ENCODE measurements at regions not wholly inside any gene's neighbourhood (a gene's known extent, or its start where the extent isn't known, plus 50 kb on each side); places are given as distances from the start of the nearest gene placed in this dataset.
"Not testable (repeated sequence)": the region's sequence is repeated elsewhere in the genome, so short reads cannot be mapped to it uniquely, and the experiment has no call there.

DNA sequence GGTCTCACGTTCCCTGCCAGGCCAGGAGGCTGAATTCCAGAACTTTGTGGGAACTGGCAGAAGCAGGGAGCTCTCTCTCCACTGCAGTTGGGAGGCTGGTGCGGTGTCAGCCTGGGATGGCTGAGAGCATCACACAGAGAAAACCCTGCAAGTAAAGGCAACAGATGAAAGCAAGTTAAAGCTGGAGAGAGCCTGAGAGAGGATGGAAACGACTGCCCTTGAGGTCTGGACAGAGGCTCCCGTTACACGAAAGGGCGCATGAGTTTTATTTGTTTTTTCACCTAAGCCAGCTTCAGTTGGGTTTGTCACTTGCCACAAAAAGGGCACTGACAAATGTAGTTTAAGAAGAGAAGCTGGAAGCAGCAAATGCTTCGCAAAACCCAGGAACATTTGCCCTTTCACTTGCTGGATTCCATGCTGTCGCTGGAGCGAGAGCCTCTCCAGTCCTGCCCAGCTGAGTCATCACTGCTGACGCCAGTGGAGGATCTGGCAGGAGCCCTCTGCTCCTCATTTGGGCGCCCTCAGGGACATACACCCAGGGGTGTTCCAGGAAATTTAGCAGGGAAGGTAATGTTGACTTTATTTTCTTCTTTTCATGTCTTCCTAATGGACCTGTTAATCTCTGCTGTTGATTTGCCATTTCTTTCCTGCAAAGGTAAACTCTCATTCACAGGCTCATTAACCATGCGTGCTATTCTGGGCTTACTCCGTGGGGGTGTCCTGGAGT lies 308.8 kb upstream of the SFSWAP start:
- DNase-seq, result not testable (repeated sequence)

DNA sequence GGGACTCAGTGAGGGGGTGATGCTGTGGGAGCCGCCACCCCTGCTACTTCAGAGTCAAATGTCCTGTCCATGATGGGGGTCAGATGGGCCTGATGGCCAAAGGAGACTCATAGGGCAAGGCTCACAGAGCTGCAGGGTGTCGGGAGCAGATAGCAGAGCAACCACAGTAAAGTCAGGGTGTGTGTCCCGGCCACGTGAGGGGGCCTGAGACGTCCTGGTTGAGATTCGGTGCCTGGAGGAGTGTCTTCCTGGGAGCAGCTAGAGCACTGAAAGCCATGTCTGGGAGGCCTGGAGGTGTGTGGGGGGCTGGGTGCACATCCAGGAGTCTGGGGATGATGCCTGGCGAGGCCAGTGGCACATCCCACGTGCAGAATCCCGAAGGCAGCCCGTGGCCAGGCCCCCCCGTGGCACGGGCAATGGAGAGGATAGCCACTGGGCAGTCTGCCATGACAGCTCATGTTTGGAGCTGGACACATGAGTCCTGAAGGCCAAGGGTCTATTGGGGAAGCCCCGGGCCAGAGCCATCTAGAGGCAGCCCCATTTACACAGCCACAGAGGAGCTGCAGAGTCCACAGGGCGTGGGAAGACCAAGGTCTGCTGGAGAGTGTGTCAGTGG lies 308.0 kb upstream of the SFSWAP start:
- DNase-seq, result no peak

DNA sequence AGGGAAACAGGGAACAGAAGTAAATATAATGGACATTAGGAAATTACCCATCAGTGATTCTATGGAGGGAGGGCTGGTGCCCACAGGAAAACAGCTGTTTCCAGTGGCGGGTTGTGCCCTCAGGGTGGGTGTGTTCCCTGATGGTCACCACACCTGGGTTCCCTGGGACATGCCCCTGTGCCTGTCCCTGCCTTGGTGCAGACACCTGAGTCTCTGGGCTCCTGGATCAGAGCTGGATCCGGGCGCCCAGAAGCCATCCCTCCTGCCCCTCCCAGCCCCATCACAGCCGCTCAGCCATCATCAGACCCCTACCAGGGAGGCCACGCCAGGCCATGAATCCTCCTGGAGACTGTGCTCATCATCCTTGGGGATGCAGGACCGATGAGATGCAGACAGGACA lies 307.2 kb upstream of the SFSWAP start:
- no peak for DNase-seq

DNA sequence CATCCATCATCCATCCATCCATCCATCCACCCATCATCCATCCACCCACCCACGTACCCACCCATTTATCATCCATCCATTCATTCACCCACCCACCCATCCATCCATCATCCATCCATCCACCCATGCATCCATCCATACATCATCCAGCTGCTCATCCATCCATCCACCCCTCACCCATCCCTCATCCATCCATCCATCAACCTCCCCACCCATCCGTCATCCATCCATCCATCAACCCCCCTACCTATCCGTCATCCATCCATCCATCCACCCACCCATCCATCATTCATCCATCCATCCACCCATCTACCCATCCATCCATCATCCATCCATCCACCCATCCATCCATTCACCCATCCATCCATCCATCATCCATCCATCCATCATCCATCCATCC lies 306.2 kb upstream of the SFSWAP start:
- no peak for DNase-seq

DNA sequence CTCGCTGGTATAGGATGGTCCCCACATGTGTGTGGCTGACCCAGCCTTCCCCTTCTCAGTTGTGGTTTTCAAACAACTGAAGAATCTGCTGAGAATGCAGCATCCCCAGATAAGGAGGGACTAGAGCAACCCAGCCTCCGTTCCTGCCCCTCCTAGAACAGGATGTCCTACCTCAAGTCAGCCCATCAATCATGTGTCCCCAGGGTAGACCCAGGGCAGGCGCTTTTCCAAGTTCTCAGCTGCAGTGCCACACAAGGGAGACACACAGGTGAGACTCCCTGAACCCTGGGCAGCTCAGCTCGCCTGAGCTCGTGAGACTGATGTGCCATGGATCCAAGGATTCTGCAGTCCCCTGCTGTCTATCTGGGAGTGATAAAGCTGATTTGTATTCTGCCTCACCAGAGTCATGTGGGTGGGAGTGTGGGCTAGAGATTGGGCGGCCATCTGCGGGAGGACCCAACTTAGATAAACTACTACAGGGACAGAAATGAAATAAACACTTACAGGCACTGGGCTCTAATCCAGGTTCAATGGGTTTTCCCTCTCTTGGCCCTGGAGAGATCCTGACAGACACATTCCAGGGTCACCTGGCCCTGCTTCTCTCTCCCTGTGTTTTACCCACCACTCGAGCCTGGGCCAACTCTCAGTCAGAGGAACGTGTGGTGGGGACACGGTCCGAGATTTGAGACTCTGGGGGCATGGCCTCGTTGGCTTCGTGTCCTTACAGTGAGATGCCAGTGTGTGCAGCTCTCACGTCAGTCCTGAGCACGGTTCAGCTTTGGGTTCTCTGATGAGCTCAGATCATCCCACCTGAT lies 303.5 kb upstream of the SFSWAP start:
- DNase-seq, result no peak

DNA sequence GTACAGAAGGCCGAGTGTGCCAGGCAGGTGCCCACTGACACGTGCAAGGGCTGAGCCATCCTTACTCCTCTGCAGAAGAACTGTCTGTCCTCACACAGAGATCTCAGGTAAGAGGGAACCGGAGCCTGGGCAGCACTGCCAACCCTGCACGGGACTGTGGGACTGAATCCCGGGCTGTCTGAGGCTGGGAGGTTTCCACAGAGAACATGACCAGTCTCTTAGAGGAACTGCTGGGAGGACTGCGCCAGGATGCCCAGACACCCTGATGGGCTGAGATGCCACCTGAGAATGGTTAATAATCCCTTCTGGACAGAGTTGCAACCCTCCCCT lies 302.9 kb upstream of the SFSWAP start:
- no peak for DNase-seq

DNA sequence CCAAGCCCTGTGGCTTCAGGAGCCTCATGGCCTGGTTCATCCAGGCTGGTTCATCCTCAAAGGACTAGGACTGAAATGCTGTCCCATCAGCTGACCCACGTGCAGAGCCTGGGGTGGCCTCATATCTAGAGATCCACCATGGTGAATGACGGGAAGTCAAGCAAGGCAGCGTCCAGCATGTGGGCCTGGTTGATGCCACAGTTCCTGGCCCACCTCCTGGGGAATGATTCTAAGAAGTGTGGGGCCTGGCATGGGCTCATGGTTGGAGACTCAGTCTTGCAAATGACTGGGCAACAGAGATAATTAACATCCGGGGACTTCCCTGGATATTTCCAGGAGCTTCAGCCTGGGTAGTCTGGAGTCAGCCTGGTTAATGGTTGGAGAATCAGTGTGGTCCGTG lies 302.4 kb upstream of the SFSWAP start:
- DNase-seq, result no peak

DNA sequence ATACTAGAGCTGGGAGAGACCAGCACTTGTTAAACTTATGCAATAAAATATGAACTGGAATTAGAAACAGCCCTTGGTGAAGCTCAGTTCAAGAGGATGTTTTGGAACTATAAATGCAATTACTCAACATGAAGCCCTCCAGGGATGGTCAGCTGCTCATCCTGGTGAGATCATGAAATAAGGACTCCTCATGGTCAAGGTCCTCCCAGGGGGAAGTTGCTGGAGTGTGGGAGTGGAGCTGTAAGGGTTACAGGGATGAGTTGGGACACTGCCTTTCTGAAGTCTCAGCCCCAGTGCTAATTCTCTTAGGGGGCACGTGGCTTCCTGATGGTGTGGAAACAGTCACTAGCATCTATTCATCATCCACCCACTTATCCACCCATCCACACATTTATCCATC lies 301.7 kb upstream of the SFSWAP start:
- peak in 2 of 3 donors; percentile 9 for DNase-seq

DNA sequence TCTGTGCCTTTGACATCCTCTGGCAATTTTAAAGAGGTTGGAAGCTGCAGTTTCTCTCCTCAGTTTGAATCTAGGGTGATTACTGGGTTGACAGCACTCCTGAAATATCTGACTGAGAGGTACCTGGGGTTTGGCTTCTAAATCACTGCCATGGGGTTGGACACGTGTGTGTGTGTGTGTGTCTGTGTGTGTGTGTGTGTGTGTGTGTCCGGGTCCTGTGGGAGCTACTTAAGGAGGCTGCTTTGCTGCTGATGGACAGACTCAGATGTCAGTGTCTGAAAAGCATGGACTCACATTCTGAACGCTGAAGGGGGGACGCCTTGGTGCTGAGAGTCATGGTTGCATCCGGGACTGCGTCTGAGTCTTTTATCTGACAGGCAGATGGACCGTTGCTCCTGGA lies 299.1 kb upstream of the SFSWAP start:
- DNase-seq, result not testable (repeated sequence)

DNA sequence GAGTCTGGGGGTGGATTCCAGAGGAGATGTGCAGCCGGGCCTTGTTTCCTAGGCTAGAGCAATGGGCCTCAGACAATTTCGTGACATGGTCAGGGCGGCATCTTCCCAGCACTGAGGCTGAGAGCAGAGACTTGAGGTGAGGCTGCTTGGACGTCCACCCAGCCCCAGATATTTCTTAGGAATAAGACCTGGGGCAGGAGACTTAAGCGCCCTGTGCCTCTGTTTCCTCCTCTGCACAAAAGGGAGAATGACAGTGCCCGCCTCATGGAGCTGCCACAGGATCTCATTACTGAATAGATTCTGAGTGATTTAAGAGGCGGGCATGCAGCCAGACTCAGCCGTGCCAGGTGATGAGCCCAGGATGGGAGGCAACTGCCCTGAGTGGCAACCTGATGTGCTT lies 297.9 kb upstream of the SFSWAP start:
- no peak for DNase-seq

DNA sequence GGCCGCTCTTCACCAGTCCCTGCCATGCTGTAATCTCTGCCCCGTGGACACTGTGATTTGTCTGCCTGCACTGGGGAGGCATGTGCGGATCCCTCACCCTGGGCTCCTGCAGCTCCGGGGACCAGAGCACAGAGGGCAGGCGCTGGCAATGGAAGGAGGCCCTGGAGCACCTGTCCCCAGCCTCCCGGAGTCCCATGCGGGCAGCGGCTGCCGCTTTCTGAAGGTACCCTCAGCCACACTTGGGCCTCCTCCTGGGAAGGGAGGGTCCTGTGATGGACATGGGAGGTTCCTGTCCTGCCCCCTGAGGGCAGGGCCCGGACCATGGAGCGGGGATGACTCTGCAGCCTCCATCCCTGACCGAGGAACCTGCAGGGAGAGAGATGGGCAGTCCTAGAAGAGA lies 297.4 kb upstream of the SFSWAP start:
- DNase-seq, result no peak

DNA sequence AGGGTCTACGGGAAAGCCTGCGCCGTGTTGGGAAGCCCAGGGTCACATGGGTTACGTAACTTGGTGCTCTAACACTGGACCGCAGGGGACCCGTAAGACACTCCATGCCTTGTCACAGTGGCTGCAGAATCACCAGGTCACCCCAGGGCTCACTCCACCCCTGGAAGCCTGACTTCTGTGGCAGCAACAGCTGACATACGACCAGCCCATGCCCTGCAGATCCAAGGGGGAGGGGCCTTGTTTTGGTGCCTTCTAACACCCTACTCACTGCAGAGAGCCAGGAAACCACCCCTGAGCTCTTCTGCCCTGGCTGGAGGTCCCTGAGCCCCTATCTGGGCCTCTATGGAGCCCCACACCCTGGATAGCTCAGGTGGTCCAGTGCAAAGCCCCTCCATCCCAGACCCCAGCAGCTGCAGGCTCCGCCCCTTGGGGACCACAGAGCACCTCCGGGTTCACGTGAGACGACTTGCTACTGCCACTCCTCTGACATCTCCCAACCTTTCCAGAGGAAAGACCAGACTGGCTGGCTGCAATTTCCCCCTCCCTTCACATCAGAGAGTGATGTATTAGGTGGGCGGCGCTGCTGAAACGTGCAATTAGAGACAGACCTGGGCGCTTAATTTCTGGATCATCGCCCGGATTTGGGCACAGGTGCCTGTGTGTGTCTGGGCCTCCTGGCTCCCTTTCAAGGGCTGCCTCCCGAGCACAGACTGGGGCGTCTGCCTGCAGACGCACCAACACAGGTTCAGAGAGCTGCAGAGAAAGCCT lies 296.6 kb upstream of the SFSWAP start:
- not testable (repeated sequence) for DNase-seq

DNA sequence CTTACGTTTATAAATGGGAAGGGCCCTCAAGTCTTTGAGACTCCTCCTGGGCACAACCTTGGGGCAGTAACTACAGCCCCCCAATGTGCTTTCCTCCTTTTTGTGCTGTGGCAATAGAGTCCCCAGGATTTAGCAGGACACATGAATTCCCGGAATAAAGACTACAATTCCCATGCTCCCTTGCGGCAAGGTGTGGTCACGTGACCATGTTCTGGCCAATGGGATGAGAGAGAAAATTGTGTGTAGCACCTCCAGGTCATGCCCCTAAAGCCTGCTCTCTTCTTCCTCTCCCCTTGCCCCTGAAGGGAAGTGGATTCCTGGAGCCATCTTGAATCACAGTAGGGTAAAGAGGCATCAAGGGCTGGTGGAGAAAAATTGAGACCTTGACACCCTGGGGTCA lies 295.1 kb upstream of the SFSWAP start:
- DNase-seq, result no peak

DNA sequence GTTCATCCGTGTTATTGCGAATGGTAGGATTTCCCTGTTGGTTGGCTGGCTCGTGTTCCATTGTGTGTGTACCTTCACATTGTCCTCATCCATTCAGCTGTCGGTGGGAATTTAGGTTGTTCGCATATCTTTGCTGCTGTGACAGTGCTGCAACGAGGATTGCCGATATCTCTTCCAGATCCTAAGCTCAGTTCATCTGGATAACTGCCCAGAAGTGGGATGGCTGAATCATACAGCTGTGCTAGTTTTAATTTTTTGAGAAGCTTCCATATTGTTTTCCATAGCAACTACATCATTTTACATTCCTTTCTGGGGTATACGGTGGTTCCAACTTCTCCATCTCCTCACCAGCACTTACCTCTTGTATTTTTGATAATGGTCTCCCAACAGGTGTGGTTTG lies 292.8 kb upstream of the SFSWAP start:
- DNase-seq, result no peak

DNA sequence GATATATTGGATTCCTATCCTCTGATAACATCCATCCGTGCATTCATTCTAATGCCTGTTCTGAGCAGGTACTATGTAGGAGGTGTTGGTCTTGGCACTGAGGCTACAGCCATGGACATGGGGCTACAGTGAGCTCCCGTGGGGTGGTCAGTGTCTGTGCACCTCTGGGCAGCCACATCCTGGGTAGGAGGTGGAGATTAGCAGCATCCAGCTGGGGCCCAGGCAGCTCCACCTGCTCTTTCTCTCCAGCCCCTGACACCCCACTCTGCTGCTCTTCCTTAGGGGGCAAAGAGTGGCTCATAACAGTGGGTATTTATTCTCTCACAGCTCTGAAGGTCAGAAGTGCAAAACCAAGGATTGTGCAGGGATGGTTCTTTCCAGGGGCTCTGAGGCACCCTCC lies 292.0 kb upstream of the SFSWAP start:
- no peak for DNase-seq

DNA sequence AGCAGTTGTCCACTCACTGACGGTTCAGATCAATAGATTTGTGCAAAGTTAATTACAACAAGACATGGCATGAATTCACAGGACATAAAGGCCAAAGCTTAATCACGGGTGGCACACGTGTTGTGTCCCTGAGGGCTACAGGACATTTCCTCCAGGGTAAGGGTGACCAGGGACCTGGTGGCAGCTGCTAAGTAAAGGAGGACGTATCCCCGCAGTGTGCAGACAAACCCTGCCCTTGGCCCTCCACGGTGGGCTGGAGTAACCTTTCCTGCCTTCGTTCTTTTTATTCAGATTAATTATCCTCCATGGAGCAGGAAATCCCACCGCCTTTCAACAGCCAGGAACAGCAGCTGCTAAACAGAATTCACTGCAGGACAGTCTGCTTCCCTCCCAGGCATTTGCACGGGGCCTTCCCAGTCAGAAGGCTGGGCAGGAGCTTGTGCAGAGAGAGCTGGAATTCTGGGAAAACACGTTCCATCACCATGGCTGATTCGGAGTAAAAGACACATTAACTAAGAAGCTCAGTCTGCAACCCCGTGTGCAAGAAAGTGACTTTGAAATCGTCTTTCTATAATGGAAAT lies 289.9 kb upstream of the SFSWAP start:
- DNase-seq, result no peak

DNA sequence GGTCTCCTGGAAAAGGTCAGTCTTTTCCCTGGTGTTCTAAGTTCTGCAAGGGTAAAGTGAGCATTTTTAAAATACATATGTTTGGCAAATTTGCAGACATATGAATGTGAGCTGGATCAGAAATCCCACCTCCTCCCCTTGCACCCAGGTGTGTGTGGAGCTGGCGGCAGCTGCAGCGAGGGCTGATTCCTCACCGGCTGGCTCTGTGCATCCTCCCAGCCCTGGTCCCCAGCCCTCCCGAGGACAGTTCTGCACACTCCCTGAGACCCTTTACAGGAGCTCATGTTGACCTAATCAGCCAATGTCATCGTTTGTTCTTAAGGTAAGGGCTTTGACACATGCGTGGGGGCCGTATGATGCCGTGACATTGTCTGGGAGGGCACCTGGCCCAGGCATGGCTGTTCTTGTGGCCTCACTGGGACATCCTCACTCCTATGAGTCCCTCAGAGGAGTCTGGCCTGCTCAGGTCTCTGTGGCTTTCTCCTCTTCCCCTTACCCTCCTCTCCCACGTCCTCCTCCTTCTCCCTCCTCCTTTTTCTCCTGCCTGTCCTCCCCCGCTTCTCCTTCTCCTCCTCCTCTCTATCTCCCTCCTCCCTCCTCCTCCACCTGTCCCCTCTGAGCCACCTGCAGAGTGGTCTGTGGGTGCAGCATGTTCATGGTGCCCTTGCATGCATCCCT lies 289.2 kb upstream of the SFSWAP start:
- DNase-seq, result no peak

DNA sequence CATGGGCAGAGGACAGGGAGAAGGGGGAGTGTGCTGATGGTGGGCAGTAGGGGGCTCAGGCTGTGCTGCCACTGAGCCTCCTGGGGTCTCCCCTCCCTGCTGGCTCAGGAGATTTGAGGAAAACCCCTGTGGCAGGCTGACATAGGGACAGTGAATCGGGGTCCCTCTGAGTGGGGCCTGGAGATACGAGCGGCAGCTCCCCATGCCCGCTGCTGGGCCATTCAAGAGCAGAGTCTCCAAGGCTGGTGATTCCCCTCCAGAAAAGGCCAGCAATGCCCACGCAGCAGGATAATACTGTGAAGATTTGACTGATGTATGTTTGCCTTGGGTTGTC lies 288.7 kb upstream of the SFSWAP start:
- no peak for DNase-seq

DNA sequence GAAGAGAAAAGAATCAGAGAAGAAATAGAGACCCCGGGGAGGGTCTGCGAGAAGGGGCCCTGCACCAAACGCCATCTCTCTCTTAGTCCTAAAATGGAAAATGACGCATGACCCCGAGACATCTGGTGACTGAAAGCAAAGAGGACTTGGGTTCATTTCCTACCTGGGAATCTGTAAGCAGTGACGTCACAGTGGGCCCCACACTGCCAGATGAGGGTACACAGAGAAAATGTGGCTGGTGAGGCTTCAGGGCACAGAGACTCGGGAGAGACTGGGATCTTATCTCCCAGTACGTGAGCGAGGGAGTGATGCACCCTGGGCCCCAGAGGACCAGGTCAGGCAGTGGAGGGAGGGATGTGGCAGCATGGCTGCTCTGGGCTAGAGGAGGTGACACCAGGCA lies 288.1 kb upstream of the SFSWAP start:
- no peak for DNase-seq

DNA sequence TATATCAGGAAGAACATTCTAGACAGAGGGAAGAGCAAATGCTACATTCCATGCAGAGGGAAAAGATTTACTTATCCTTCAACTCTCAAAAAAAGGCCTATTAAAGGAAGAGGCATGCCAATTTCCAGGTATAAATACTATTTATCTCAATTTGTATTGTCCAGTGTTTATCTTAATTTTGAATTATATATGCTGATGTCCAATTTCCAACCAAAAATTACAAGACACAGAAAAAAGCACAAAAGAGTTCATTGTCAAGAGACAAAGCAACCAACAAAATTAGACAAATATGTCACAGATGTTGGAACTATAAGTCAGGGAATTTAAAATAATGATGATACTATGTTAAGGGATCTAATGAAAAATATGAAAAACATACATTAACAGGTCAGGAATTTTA lies 286.6 kb upstream of the SFSWAP start:
- no peak for DNase-seq

DNA sequence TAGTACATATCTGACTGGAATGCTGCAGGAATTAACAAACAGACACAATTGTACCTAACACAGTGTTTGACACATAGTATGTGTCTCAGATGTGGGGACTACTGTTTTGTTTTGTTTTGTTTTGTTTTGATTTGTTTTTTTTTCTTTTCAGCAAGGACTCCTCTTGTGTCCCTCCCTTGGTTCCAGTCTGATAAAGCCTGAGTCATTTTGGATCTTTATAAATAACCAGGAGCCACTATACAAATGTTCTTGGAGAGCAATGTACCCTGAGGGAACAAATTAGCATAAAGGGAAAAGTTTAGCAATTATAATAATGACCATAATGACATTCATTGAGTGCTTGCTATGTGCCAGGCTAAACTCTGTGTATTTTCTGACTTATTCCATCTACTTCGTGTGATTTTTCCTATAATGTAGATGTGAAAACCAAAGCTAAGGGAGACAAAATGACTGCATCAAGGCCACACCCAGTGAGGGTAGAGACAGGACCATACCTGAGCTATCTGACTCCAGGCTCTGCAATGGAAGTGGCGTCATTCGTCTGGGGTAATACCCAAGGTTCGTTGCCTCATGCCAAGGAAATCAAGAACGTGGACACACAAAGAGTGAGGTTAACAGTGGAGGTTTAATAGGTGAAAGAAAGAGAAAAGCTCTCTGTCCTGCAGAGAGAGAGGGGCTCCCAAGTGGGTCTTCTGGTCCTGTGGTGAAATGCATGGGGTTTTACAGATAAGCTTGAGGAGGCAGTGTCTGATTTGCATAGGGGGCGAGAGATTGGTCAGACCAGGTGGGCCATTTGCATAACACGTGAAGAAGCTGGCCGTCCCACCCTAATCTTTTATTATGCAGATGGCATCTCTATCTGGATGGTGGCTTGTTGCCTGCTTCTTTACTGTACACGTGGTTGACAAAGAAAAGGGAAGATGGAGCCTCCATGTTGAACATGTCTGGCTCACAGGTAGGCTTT lies 285.5 kb upstream of the SFSWAP start:
- DNase-seq, result no peak
